ENCODE measurements at regions not wholly inside any gene's neighbourhood (a gene's known extent, or its start where the extent isn't known, plus 50 kb on each side); places are given as distances from the start of the nearest gene placed in this dataset.
A peak's percentile ranks its signal among the peaks of the same experiment; 100 is the strongest.
"Not testable (repeated sequence)": the region's sequence is repeated elsewhere in the genome, so short reads cannot be mapped to it uniquely, and the experiment has no call there.

- no peak for DNase-seq
These were observed 576.5 kb upstream of the EDIL3 start for GRCh38 chr5:84961193-84961592.

GRCh38 chr5:84961903-84962302, 577.2 kb upstream of the EDIL3 start:
- DNase-seq = no peak

DNA sequence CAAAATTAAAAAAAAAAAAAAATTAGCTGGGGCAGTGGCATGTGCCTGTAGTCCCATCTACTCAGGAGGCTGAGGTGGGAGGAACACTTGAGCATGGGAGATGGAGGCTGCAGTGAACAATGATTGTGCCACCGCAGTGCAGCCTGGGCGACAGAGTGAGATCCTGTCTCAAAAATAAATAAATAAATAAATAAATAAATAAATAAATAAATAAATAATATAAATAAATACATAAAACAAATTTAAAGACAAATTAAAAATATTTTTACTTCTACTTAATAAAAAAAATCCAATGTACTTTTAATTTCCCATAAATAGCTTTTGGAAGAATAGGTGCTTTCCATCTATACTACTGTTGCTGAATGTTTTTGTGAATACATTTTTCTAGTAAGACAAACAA, 598.4 kb upstream of the EDIL3 start:
- DNase-seq = no peak

- DNase-seq = no peak
These were observed 600.5 kb upstream of the EDIL3 start for GRCh38 chr5:84985148-84985547.

DNA sequence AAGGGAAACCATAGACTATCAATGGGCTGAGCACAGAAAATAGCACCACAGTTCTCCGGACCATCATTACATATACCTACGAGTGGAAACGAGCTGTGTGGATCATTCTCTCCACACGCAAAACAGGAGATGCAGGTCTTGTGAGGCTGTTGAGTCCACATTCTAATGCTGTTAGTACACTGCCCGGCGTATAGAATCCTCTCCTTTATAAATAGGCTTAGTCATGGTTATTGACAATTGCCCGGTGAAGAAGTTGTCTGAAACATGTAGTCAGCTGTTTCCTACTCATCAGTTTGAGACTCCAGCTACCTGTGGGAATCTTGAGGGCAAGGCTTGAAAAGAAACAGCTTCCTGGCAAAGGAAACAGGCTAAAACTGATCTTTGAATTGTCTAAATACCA, 602.0 kb upstream of the EDIL3 start:
- DNase-seq = no peak

DNA sequence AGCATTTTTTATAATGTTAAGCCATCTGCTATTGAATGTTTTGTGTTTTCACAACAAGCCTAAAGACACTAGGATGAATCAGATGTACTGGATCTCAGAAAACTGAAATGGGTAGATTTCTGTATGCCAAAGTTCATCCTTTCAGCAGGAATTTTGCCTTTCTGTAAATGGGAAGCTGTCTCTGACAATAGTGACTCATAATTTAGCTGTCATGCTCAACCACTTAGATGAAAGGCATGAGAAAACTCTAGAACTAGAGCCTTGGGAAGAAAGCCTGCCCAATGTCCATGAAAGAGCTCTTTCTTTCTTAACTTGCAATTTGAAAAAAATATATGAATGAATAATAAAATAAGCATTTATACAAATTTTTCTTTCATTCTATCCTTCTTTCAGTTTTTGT, 616.0 kb upstream of the EDIL3 start:
- DNase-seq = no peak

- not testable (repeated sequence) for DNase-seq
These were observed 617.3 kb upstream of the EDIL3 start for GRCh38 chr5:85002026-85002425.

- DNase-seq = no peak
These were observed 625.4 kb upstream of the EDIL3 start for GRCh38 chr5:85010014-85010562.

DNA sequence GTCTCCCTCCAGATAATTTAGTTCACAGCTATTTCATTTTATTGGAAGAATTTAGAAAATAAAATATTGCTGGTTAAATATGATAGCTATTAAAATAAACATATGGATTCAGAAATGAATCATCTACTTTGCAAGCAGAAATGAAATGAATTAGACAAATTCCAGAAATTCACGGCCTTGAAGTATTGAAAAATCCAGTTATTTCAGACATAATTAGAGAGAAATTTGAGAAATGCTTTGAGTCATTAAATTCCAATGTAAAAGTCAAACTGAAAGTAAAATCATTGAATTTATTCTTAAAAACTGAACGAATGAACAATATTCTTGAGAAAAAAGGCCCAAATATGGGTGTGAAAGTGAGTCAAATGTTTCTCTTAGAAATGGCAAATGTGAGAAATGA, 632.6 kb upstream of the EDIL3 start:
- DNase-seq = no peak

GRCh38 chr5:85030316-85031084, 645.8 kb upstream of the EDIL3 start:
- DNase-seq = no peak

DNA sequence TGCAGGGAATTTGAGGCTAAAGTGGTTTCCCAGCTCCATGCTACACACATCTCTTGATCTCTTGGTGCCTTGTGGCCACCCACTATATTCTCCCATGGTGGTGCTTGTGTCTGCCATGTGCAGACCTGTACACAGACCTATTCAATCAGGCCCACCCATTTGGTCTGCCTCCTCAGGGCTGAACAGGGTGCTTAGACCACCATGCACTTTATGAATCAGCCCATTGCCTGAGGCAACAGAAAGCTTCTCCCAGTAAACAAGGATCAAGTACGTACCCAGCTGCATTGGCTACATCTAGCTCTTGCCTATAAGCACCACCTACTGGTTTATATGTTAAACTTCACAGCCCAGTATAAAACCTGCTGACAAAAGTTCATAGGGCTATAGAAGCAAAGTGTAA, 664.3 kb upstream of the EDIL3 start:
- peak; percentile 0 for DNase-seq

GRCh38 chr5:85052826-85053225, 668.1 kb upstream of the EDIL3 start:
- no peak for DNase-seq

DNA sequence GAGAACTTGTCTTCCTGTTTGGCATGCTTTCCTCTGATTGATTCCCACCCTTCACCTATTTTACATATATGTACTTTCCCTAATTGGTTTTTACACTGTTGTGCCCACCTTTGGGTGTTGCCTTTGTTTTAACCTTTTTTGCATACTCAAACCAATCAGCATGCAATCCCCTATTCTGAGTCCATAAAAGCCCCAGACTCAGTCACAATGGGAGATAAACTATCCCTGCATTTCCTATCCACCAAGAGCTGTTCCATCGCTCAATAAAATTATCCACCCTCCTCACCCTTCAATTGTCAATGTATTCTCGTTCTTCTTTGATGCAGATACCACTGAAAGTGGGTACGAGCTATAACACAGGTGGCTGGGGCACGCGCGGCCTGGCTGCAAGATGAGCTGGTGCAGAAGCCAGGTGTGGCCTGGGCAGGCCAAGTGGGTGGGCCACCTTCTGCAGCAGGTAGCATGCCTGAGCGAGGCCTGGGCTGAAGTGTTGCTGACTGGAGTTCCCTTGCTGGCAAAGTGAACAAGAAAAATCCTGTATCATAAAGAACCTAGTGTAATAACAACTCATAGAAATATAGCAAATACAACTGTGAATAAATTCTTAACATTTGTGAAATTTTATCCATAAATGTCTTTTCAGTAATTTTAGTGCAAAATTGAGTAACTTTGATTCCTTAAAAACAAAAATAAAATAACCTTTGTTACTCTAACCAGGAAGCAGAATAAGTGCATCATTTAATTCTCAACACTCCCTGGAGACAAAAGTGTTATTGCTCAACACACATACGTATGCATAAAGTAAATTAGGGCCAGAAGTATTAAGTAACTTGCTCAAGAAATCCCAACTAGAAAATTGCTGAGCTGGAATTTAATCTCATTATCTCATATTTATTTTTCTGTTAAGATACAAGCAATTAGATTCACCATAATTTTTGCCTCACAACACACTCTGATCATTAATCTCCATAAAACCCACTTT, 685.3 kb upstream of the EDIL3 start:
- DNase-seq = no peak

DNA sequence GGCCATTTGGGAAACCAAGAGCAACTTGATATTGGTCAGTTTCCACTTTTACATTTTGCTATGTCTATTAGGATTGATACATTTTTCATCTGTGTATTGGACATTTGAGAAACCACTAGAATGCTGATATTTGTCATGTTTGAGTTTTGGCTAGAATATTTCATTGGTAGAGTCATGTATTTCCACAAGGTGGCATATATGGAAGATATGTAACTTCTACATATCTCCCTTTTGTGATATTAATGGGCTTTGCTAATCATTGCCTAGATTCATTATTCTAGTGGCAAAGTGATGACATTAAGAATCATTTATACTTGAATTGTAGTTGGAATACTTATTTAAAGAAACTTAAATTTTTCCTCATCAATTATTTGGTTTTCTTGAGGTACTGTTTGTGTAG, 692.9 kb upstream of the EDIL3 start:
- DNase-seq = no peak

DNA sequence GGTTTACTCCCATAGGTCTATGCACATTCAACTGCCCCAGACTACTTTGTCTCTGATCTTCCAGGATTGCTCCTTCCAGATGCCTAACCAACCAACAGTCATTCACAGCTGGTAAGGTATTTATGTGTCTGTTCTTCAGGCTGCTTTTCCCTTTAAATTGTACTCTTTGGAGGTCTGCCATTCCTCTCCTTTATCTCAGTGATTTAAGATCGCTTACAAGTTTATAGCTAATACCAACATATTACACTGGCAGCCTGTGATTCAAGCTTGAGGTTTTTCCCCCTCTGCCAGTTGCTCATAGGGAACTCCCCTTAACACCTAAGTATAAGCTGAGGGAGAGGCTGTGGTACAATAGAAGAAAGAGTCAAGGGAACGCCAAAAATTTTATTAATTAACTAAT, 711.7 kb upstream of the EDIL3 start:
- DNase-seq = no peak

DNA sequence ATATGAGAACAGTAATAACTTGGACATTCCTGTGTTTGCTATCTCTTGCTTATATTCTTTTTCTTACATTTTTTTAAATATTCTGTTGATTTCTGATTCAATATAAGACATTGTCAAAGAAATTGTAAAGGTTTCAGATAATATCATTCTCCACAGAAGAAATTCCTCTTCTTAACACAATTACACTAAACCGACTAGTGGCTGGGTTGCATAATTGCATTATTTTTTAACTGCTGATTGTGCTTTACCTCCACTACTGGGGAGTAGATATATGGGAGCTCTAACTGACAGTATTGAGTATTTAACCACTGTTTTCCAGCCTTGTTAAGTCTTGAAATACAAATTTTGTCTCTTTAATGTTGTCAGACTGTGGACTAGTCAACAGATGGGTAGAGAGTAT, 723.8 kb upstream of the EDIL3 start:
- DNase-seq = no peak

DNA sequence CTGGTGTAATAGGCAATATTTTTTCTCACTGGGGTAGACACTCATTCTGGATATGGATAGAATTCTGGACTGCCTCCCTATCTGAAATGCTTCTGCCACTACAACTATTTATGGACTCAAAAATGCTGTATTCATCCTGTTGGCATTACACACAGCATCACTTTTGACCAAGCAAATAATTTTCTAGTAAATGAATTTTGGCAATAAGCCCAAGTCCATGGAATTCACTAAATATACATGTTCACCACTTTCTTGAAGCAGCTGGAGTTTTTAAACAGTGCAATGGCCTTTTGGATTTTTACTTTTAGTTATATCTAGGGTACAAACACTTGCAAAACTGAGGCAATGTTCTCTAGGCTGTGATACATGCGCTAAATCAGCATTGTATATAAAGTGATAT, 724.9 kb upstream of the EDIL3 start:
- no peak for DNase-seq

DNA sequence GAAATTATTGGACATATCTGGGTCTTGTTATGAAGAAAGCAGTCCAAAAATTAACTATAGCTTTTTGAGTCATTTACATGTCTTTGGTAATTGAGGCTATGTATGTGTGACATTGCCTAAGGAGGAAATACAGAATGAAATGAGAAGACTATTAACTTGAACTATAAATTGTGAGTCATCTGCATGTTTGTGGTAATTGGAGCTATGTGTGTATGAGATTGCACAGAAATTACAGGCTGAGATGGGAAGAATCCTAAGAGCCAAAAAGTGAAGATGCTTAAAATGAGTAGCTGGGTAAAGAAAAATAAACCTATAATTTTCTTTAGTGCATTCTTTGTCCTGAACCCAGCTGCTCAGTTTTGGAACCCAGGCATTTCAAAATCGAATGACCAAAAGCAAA, 747.6 kb upstream of the EDIL3 start:
- DNase-seq = no peak

GRCh38 chr5:85140471-85140870, 755.8 kb upstream of the EDIL3 start:
- no peak for DNase-seq

DNA sequence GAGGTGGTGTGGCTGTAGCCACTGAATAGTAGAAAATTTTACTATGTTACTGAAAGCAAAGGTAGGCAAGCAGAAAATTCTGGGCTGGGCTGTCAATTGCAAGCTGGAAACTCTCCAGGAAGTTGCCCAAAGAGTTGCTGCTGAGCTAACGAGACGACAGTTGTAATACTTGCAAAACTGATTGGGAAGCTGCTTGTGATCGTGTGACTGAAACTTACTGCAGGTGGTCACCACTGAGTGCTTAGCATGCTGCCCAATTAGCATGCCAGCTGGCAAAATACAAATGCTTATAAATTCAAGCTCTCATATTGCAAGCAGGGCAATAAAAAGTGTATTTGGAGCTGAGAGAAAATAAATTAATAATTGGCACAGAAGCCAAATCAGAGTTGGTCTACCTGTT, 758.5 kb upstream of the EDIL3 start:
- peak; percentile 46 for DNase-seq

DNA sequence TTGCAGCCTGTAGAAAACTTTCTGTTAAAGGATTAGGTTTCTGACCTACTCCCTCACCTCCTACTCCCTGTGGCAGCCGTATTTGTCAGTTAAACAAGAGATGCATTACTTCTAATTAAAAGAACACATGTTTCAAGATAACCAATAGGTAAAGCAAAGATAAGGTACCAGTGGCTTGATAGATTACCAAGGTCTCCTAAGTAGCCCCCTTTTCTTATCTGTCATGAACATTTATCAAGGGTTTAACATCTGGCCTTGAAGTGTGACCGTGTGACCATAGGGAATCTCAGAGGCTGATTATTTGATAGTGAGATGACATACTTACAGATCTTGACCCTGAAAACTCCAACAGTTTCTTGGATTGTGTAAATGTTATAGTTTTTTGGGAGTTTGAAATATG, 764.0 kb upstream of the EDIL3 start:
- DNase-seq = no peak

DNA sequence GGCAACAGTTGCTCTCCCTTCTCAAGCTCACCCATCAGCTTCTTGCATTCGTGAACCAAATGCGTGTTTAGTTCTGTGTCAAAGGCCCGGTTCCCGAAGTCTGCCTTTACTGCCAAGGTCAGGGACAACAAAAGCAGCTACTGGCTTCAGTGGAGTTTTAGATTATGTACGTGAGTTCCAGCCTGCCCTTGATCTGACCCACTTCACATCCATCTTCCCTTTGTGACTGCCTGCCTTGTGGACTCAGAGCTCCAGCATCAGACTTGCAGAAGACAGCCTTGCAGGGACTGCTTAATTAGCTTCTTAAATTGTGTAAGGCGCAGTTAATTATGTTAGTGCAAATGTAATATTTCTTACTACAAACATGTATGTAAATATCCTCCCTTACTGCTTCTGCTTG, 774.7 kb upstream of the EDIL3 start:
- no peak for DNase-seq

- no peak for DNase-seq
These were observed 783.8 kb upstream of the EDIL3 start for GRCh38 chr5:85168474-85168873.

DNA sequence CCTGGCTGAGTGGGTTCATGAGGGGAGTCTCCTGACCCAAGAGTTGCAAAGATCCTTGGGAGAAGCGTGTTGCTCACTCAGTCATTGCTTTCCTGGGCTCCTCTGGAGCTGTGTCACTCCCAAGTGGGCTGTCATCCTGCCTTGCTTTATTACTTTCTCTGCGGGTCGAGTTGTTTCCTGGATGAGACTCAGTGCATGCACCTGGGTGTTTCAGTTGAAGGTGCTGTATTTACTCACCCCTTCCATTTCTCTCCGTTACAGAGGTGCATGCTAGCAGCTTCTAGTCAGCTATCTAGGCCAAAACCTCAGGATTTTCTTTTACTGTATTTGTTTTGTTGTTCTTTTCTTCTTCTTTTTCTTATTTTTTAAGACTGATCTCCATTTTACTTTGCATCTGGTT, 785.5 kb upstream of the EDIL3 start:
- no peak for DNase-seq
